ENCODE measurements at regions not wholly inside any gene's neighbourhood (a gene's known extent, or its start where the extent isn't known, plus 50 kb on each side); places are given as distances from the start of the nearest gene placed in this dataset.

DNA sequence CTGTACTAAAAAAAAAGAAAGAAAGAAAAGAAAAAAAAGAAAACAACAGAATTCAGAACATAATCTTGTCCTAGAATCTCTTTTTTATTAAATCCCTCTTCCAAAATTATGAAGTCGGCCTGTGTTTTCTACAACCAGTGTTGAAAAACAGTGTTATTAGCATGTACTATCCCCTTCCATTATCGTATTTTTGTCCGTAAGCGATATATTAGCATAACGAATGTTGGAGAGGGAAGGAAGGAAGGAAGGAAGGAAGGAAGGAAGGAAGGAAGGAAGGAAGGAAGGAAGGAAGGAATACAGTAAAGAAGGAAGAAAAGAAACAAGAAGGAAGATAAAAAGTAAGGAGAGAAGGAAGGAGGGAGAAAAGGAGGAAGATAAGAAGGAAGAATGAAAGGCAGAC, 393.0 kb upstream of the TSHZ3 start:
- Histone ChIP-seq H3K4me1 (ENCODE audit: control insufficient read depth, insufficient read depth, low read length) (no peaks in the 10 kb centered on the region), H3K9ac (ENCODE audit: low read length) (no peak overlapping the region), H3K36me3 (ENCODE audit: control insufficient read depth, insufficient read depth, low read length) (no peaks in the 10 kb centered on the region), H3K9me3 (ENCODE audit: control insufficient read depth, insufficient read depth, low read depth, low read length) (no peaks in the 10 kb centered on the region), H3K27me3 (ENCODE audit: control insufficient read depth, insufficient read depth, low read length) (no peaks in the 10 kb centered on the region), H3K4me3 (ENCODE audit: low read depth, low read length) (no peak overlapping the region), H3K27ac (ENCODE audit: low read depth, low read length) (no peak overlapping the region)

DNA sequence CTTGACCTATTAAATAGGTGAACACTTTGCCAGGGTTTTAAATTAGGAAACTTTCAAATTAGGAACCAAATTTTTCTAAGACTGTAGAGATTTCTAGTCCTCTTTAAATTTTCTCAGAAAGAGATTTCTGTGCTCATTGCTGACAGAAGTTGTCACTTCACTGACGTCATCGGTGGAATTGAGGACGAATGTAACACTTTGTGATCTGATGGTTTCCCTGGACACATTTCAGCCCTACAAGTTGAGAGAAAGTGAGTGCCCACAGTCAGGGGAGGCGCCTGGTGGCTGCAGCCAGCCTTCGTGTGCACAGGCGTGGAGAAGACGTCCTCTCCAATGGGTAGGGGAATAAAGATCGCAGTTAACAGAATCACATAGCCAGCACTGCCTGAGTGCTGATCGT, 396.5 kb upstream of the TSHZ3 start:
- no peaks in the 10 kb centered on the region for H3K4me1 ChIP-seq (ENCODE audit: control insufficient read depth, insufficient read depth, low read length)
- no peaks in the 10 kb centered on the region for H3K27me3 ChIP-seq (ENCODE audit: control insufficient read depth, insufficient read depth, low read length)
- H3K4me3 ChIP-seq (ENCODE audit: low read depth, low read length) = no peak overlapping the region
- no peak overlapping the region for H3K9ac ChIP-seq (ENCODE audit: low read length)
- H3K36me3 ChIP-seq (ENCODE audit: control insufficient read depth, insufficient read depth, low read length) = no peaks in the 10 kb centered on the region
- no peaks in the 10 kb centered on the region for H3K9me3 ChIP-seq (ENCODE audit: control insufficient read depth, insufficient read depth, low read depth, low read length)
- no peak overlapping the region for H3K27ac ChIP-seq (ENCODE audit: low read depth, low read length)

DNA sequence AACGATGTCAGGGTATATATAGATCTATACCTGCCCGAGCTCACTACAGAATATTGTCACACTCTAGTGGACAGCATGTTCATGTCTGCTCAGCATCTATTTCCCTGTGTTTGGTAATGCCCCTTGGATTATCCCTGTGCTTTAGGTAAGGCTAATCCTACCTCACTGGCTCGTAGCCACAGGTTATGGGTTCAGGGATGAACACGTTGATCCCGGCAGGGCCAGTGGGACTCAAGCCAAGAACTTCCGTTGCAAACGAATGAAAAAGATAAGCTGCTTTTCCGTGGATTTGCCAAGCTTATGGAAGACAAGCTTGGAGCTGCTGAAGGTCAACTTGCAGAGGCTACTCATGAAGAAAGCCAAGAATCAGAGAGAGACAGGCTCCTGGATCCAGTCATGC, 400.0 kb upstream of the TSHZ3 start:
- H3K36me3 ChIP-seq (ENCODE audit: control insufficient read depth, insufficient read depth, low read length) = no peaks in the 10 kb centered on the region

GRCh38 chr19:31759359-31759758, 410.1 kb upstream of the TSHZ3 start:
- Histone ChIP-seq H3K4me3 (ENCODE audit: low read depth, low read length) (no peak overlapping the region), H3K9me3 (ENCODE audit: control insufficient read depth, insufficient read depth, low read depth, low read length) (no peaks in the 10 kb centered on the region), H3K27ac (ENCODE audit: low read depth, low read length) (no peak overlapping the region), H3K27me3 (ENCODE audit: control insufficient read depth, insufficient read depth, low read length) (no peaks in the 10 kb centered on the region), H3K4me1 (ENCODE audit: control insufficient read depth, insufficient read depth, low read length) (peaks cover 6% of the 10 kb centered on the region), H3K36me3 (ENCODE audit: control insufficient read depth, insufficient read depth, low read length) (no peaks in the 10 kb centered on the region), H3K9ac (ENCODE audit: low read length) (no peak overlapping the region)

More for the DNA sequence above, 400.0 kb upstream of the TSHZ3 start:
- no peak overlapping the region for H3K4me3 ChIP-seq (ENCODE audit: low read depth, low read length)
- no peak overlapping the region for H3K27ac ChIP-seq (ENCODE audit: low read depth, low read length)
- H3K4me1 ChIP-seq (ENCODE audit: control insufficient read depth, insufficient read depth, low read length) = no peaks in the 10 kb centered on the region
- H3K27me3 ChIP-seq (ENCODE audit: control insufficient read depth, insufficient read depth, low read length) = no peaks in the 10 kb centered on the region
- H3K9me3 ChIP-seq (ENCODE audit: control insufficient read depth, insufficient read depth, low read depth, low read length) = no peaks in the 10 kb centered on the region
- H3K9ac ChIP-seq (ENCODE audit: low read length) = no peak overlapping the region

- H3K4me1 ChIP-seq (ENCODE audit: control insufficient read depth, insufficient read depth, low read length) = peaks cover 6% of the 10 kb centered on the region
- H3K36me3 ChIP-seq (ENCODE audit: control insufficient read depth, insufficient read depth, low read length) = no peaks in the 10 kb centered on the region
- no peaks in the 10 kb centered on the region for H3K9me3 ChIP-seq (ENCODE audit: control insufficient read depth, insufficient read depth, low read depth, low read length)
- H3K27ac ChIP-seq (ENCODE audit: low read depth, low read length) = no peak overlapping the region
- H3K4me3 ChIP-seq (ENCODE audit: low read depth, low read length) = no peak overlapping the region
- no peaks in the 10 kb centered on the region for H3K27me3 ChIP-seq (ENCODE audit: control insufficient read depth, insufficient read depth, low read length)
- H3K9ac ChIP-seq (ENCODE audit: low read length) = no peak overlapping the region
Measured at GRCh38 chr19:31761281-31761913, 412.2 kb upstream of the TSHZ3 start.

DNA sequence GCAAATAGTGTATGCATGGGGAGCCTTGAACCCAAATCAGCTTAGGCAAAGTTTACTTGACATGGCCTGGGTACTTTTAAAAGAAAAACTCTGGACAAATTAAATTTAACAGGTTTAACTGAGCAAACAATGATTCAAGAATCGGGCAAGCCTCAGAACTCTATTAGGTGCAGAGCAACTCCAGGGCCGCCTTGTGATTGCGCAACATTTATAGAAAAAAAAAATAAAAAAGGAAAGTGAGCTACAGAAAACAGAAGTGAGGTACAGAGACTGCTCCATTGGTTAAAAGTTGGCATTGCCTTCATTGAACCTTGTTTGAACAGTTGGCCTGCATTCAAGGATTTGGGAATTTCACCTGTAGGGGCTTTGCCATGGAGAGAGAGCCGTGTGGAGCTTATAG, 421.0 kb upstream of the TSHZ3 start:
- no peaks in the 10 kb centered on the region for H3K27me3 ChIP-seq (ENCODE audit: control insufficient read depth, insufficient read depth, low read length)
- no peaks in the 10 kb centered on the region for H3K36me3 ChIP-seq (ENCODE audit: control insufficient read depth, insufficient read depth, low read length)
- peaks cover 6% of the 10 kb centered on the region for H3K4me1 ChIP-seq (ENCODE audit: control insufficient read depth, insufficient read depth, low read length)
- no peak overlapping the region for H3K4me3 ChIP-seq (ENCODE audit: low read depth, low read length)
- H3K9ac ChIP-seq (ENCODE audit: low read length) = no peak overlapping the region
- H3K27ac ChIP-seq (ENCODE audit: low read depth, low read length) = no peak overlapping the region
- H3K9me3 ChIP-seq (ENCODE audit: control insufficient read depth, insufficient read depth, low read depth, low read length) = no peaks in the 10 kb centered on the region

- peaks cover 6% of the 10 kb centered on the region for H3K4me1 ChIP-seq (ENCODE audit: control insufficient read depth, insufficient read depth, low read length)
- H3K4me3 ChIP-seq (ENCODE audit: low read depth, low read length) = no peak overlapping the region
- H3K9me3 ChIP-seq (ENCODE audit: control insufficient read depth, insufficient read depth, low read depth, low read length) = no peaks in the 10 kb centered on the region
- no peak overlapping the region for H3K27ac ChIP-seq (ENCODE audit: low read depth, low read length)
- no peaks in the 10 kb centered on the region for H3K36me3 ChIP-seq (ENCODE audit: control insufficient read depth, insufficient read depth, low read length)
- no peak overlapping the region for H3K9ac ChIP-seq (ENCODE audit: low read length)
- no peaks in the 10 kb centered on the region for H3K27me3 ChIP-seq (ENCODE audit: control insufficient read depth, insufficient read depth, low read length)
Measured at GRCh38 chr19:31772915-31773314, 423.7 kb upstream of the TSHZ3 start.

DNA sequence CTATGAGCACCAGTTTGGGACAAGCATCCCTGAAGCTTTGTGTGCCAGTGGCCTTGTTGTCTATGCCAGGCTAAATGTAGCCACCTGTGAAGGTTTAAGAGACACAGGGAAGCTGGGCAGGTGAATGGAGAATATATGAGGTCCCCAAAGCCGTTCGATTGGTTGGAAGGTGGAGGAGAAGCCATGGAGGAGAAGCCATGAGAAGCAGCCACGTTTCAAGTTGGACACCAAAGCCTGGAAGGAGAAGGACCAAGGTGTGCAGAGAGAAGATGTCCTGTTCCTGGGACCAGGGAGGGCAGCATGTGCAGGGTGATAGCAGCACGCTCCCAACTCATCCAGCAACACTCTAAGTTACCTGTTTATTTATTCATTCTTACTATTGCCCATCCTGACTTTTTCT, 432.3 kb upstream of the TSHZ3 start:
- Histone ChIP-seq H3K9me3 (ENCODE audit: control insufficient read depth, insufficient read depth, low read depth, low read length) (0 out of 2 replicates have a peak, but pooled peaks cover 2% of the 10 kb centered on the region), H3K4me1 (ENCODE audit: control insufficient read depth, insufficient read depth, low read length) (no peaks in the 10 kb centered on the region), H3K9ac (ENCODE audit: low read length) (no peak overlapping the region), H3K27ac (ENCODE audit: low read depth, low read length) (no peak overlapping the region), H3K4me3 (ENCODE audit: low read depth, low read length) (no peak overlapping the region), H3K27me3 (ENCODE audit: control insufficient read depth, insufficient read depth, low read length) (no peaks in the 10 kb centered on the region), H3K36me3 (ENCODE audit: control insufficient read depth, insufficient read depth, low read length) (no peaks in the 10 kb centered on the region)

- no peak overlapping the region for H3K4me3 ChIP-seq (ENCODE audit: low read depth, low read length)
Measured at GRCh38 chr19:31783592-31783991, 434.4 kb upstream of the TSHZ3 start.

GRCh38 chr19:31784671-31785101, 435.4 kb upstream of the TSHZ3 start:
- Histone ChIP-seq H3K9ac (ENCODE audit: low read length) (no peak overlapping the region), H3K9me3 (ENCODE audit: control insufficient read depth, insufficient read depth, low read depth, low read length) (no peaks in the 10 kb centered on the region), H3K27ac (ENCODE audit: low read depth, low read length) (no peak overlapping the region), H3K36me3 (ENCODE audit: control insufficient read depth, insufficient read depth, low read length) (no peaks in the 10 kb centered on the region), H3K4me3 (ENCODE audit: low read depth, low read length) (no peak overlapping the region), H3K4me1 (ENCODE audit: control insufficient read depth, insufficient read depth, low read length) (no peaks in the 10 kb centered on the region), H3K27me3 (ENCODE audit: control insufficient read depth, insufficient read depth, low read length) (no peaks in the 10 kb centered on the region)

More at GRCh38 chr19:31783592-31783991, 434.4 kb upstream of the TSHZ3 start:
- H3K36me3 ChIP-seq (ENCODE audit: control insufficient read depth, insufficient read depth, low read length) = no peaks in the 10 kb centered on the region
- H3K27ac ChIP-seq (ENCODE audit: low read depth, low read length) = no peak overlapping the region
- H3K27me3 ChIP-seq (ENCODE audit: control insufficient read depth, insufficient read depth, low read length) = no peaks in the 10 kb centered on the region
- H3K4me1 ChIP-seq (ENCODE audit: control insufficient read depth, insufficient read depth, low read length) = no peaks in the 10 kb centered on the region
- H3K9me3 ChIP-seq (ENCODE audit: control insufficient read depth, insufficient read depth, low read depth, low read length) = 0 out of 2 replicates have a peak, but pooled peaks cover 2% of the 10 kb centered on the region
- H3K9ac ChIP-seq (ENCODE audit: low read length) = no peak overlapping the region

DNA sequence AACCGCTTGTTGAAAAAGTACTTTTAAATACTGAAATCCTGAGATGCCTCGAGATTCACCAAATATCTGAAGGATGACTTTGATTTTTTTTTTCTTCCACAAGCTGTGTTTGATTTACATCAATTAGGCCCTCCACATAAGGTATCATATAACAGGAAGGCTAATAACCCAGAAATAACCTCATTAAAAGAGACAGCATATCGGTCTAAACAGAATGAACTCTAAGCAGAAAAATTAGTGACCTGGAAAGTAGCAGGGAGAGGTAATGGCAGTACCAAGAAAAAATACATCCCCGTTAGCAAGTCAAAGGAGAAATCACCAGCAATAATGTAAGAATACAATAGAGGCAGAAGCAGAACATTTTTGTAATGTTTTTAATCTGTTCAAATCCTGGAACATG, 452.4 kb upstream of the TSHZ3 start:
- Histone ChIP-seq H3K36me3 (ENCODE audit: control insufficient read depth, insufficient read depth, low read length) (no peaks in the 10 kb centered on the region), H3K27me3 (ENCODE audit: control insufficient read depth, insufficient read depth, low read length) (no peaks in the 10 kb centered on the region), H3K9me3 (ENCODE audit: control insufficient read depth, insufficient read depth, low read depth, low read length) (no peaks in the 10 kb centered on the region), H3K9ac (ENCODE audit: low read length) (no peak overlapping the region), H3K27ac (ENCODE audit: low read depth, low read length) (no peak overlapping the region), H3K4me1 (ENCODE audit: control insufficient read depth, insufficient read depth, low read length) (no peaks in the 10 kb centered on the region), H3K4me3 (ENCODE audit: low read depth, low read length) (no peak overlapping the region)

All from HUES6 (cell line).